Activated CD4-positive, alpha-beta T cell treated with anti-CD3 and anti-CD28 coated beads, Interleukin-2, amount 50 U/mL, for 48 hours (primary cell): ENCODE measurements at regions not wholly inside any gene's neighbourhood (a gene's known extent, or its start where the extent isn't known, plus 50 kb on each side); places are given as distances from the start of the nearest gene placed in this dataset.

Experiments used
- DNase-seq, 2 experiments: peaks; one replicate each; pipeline ENCODE4 v3.0.0-alpha.2; 2020

DNA sequence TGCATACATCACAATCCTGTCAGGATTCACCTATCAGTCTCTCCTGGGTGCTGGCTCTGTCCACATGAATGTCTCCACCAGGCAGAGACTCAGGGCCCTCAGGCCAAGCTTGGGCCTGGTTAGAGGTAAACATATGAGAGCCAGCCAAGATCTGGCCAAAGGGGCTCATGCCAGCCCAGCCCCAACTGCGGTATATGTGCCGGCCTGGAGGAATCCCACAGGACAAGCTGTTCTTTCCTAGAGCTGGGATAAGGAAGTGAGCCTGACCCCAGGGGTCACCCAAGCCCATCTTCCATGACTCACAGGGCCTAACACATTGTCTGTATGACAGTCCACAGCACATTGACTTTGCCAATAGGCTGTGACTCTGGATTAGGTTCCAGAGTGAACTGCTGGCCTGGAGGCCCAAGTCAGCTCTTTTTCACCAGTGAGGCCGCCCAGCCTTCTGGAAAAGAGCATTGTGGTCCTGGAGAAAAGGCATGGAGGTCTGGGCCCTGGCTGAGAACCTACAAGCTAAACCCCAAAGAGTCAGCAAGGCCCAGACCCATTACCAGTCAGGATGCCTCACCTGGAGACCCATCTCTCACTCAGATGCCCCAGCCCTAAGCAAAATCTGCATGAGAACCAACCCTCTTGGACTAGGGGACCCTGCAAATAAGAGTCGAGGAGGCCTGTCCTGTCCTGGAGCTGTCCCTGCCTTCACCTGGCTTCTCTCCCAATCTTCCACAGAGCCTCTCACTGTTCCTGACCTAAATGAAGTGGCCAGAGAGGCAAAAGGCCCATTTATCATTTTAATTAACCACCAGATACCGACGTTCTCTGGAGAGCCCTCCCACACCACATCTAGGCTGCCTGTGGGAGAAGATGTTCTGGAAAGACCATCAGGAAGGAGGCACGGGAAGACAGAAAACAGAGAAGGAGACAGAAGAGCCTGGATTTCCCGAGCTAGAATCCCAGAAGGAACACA is 120.9 kb upstream of the PKDCC start:
- DNase-seq = no peak

DNA sequence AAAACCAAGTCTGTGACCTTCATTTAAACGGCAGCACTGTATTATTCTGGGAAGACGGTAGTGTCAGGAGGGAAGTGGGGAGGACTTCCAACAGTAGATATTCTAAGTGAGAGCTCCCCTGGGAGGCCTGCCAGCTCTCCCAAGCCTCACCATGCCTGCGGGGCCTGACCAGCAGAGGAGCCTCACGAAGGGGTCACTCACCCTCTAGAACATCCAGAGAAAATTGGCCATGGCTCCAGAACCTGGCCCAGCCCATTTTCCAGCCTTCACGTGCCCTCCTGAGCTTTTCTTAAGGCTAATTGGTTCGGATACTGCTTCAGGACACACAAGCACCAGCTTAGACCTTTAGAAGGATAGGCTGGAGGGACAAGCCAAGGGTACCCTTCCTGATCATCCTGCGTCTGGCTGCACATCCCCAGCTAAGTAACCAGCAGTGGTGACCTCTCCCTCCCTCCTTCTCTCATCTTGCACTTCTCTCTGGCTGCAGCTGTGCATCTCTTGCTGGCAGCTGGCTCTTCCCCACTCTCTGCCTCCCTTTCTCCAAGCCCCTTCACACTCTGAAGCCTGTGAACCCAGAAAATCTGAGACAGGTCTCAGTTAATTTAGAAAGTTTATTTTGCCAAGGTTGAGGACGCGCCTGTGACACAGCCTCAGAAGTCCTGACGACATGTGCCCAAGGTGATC is 120.1 kb upstream of the PKDCC start:
- DNase-seq = no peak

DNA sequence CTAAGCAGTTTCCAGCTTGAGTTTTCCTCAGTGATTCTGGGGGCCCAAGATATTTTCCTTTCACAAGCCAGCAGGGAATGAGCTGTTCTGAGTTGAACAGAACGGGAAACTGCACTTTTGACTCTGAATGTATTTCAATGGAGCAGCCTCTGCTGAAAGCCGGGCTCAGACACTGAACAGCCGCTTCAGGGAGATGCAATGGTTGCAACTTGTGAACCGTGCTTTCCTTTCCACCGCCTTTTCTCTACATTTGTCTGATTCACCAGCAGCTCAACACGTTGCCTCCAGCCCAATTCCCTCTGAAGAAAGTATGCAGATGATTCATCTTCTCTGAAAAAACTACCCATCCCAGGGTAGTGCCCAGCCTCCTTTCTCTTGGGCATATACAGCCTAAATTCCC is 119.3 kb upstream of the PKDCC start:
- DNase-seq = no peak

DNA sequence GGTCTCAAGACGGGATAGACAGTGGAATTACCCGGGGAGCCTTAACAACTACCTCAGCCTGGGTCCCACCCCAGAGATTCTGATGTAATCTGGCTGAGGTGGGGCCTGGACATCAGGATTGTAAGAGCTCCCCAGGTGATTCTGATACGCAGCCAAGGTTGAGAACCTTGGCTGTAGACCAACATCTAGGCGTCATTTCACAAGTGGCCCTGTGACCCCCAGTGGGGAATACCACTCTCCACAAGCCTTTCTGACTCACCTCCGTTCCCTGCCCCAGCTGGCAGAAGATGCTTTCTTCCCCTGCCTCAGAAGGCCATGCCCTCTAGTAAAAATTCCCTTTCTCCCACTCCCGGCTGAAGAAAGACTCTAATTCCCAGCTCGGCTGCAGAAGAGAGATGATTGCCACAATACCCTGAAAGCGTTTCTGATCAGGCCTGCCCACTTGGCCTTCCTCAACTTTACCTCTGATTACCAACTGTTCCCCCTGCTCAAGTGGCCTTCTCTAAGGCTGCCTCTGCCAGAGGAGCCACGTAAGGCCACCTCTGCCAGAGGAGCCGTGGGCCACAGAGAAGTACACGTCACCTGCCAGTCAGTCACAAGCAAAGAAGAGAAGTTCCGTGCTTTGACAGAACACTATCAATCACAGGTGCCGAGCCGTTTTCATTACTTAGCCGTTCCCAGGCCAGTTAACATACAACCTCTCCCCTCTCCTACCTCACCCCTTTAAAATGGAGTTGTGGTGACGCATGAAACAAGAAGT is 116.8 kb upstream of the PKDCC start:
- no peak for DNase-seq

DNA sequence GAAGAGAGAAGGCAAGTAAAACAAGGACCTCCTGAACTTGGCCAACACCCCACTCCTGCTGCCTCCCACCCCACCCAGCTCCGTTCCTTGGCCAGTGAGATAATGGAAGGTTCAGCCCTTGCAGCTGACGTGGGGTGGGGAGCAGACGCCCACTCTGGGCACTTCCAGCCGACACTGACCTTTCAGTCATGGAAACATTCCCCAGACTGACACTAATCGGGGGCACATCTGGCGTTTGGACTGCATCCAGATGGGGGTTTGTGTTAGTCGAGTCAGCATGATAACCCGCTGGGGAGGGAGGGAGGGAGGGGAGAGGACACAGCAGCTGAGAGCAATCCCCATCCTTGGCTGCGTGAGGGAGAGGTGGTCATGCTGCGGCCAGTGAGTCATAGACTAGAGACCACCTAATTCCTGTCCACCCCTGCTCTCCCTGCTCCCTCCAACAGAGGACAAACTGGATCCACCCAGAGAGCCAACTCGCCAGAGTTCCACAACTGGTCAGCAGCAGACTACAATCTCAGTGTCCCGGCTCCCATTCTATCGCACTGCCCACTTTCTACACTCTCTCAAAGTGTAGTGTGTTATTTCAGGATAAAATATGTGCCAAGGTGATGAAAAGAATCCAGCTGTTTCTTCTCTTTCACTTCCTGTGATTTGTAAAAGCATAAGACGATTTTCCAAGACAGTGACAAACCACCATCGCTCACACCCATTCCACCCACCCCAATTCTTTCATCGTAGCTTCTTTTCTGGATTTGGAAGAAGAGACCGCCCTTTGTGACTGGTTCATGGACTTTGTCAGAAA is 115.4 kb upstream of the PKDCC start:
- DNase-seq = no peak

DNA sequence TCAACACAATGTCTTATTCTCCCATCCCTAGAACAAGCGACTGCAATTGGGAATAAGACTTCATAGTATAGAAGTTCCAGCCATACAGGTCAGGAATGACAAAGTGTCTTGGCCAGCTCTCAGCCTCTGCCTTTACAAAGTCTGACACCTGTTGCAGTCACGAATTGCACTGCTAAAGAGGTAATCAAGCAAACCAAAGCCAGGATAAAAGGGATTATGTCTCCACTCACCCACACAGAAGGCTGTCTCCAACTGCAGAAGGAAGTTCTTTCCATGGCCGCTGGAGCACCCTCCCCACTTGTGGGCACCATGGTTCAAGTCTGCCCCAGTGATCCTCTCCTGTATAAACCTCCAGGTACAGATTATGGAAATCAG is 114.8 kb upstream of the PKDCC start:
- DNase-seq = no peak

DNA sequence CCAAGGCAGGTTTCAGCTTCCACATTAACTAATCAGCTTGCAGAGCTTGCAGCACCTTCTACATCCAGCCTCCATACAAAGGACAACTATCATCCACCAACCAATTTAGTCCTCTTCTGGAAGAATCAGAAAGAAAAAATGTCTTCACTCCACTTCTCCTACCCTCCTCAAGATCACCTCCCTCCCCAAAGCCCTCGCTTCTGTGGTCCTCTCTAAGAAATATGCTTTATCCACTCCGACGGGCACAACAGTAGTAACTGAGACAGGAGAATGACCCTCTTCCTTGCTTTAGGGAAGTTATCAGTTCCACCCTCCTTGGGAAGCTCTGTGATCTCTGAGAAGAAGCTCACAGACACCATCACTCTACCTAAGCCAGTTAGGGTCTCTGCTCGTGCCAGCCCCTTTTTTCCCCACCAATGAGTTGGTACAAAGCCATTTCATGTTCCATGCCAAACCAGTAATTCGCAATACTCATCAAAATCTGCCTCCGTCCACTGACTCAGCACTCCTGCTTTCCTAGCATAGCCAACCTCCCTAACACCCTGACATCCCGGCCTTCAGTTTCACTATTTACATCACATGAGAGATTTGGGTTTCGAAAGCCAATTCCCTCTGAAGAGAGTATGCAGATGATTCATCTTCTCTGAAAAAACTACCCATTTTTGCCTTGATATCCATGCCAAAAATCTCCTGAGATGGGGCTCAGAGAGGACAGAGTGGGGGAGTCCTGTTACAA is 114.1 kb upstream of the PKDCC start:
- DNase-seq = no peak

DNA sequence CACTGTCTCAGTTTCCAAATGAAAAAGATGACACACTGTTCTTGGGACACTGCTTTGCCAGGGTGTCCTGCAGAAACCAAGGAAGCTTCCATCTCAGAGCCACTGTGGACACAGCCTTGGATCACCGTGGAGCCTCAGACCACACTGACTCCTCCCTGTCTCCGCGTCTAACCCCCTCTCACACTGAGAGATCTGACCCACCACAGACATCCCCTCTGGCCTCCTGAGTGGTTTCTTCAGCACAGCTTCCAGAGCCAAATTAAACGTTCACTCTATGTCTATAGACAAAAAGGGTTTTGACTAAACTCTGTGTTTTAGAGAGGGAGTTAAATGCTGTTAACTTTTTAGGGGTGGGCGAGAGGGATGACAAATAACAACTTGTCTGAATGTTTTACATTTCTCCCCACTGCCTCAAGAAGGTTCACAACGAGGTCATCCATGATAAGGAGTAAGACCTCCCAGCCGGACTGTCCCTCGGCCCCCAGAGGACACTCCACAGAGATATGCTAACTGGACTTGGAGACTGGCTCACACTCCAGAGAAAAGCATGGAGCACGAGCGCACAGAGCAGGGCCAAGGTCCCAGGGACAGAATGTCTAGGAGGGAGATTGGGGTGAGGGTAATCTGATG is 113.4 kb upstream of the PKDCC start:
- no peak for DNase-seq

DNA sequence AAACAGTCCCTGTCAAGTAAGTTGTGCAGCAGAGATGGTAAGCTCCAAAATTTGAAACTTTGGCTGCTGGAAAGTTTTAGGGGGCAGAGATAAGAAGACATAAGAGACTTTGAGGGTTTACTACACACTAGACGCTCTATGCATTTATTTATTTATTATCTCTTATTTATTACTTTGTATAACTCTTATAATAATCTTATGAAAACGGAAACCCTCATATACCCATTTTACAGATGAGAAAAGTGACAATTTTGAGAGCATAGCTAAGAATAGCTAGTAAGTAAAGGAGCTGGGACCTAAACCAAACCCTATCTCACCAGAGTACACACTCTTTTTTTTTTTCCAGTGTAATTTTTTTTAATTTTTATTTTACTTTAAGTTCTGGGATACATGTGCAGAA is 112.8 kb upstream of the PKDCC start:
- DNase-seq = no peak

DNA sequence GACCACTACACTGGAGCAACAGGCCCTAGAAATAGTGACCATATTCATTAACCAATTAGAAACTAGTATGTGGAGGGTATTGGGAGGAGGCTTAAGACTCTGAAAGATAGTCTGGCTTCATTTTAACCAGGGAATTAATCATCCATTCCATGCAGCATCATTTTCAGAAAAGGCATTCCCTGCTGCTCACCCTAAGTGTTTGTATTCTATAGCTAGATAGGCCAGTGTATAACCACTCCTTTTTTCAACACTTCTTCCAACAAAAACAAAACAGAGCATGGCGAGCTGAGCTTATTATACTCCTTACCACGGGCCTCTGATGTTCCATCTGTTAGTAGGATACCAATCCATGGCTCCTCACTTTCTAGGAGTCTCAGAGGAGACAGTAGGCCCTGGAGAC is 112.0 kb upstream of the PKDCC start:
- DNase-seq = no peak

DNA sequence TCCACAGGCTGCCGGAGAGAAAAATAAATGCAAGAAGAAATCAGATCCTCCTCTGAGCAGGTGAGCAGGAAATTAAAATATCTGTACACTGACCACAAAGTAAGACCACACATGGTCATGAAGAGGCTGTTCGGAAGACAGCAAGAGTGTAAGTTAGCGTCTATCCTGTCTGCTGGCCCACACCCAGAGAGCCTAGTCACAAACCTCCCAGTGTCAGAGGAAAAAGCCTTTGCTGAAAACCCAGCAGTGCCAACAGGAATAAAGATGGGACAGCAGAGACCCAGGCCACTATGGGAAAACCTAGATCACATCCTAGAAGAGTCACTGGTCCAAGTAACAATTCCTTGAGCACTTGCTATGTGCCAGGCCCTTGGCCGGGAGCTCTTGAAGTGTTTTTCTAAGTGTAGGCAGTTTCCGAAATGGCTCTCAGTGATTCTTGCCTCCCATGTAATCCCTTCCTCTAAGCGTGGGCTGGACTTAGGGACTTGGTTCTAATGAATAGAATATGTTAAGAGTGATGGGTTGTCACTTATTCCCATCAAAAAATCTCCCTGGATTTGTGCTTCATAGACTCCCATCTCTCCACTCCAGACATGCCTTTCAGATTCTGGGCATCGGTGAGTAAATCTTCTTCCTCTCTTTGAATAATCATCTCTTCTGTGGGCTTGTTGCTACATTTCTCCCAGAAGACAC is 110.9 kb upstream of the PKDCC start:
- DNase-seq = no peak

DNA sequence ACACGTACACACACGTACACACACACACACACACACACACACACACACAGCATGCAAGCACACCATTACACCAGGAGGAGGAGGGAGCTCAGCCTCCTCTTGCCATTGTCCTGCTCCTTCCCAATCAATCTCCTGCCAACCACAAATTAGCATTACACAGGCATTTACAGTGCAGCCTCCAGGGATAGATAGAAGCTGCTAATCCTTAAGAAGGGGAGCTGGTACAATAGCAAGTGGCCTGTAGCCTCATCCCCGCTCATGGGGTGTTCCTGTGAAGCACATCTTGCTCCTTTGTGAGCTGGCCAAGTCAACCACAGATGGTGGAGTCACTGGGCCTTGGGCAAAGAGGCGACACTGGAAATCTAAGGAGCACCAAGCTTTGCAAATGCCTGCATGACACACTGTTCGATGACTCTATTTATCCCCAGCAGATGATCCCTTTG is 110.3 kb upstream of the PKDCC start:
- DNase-seq = no peak

DNA sequence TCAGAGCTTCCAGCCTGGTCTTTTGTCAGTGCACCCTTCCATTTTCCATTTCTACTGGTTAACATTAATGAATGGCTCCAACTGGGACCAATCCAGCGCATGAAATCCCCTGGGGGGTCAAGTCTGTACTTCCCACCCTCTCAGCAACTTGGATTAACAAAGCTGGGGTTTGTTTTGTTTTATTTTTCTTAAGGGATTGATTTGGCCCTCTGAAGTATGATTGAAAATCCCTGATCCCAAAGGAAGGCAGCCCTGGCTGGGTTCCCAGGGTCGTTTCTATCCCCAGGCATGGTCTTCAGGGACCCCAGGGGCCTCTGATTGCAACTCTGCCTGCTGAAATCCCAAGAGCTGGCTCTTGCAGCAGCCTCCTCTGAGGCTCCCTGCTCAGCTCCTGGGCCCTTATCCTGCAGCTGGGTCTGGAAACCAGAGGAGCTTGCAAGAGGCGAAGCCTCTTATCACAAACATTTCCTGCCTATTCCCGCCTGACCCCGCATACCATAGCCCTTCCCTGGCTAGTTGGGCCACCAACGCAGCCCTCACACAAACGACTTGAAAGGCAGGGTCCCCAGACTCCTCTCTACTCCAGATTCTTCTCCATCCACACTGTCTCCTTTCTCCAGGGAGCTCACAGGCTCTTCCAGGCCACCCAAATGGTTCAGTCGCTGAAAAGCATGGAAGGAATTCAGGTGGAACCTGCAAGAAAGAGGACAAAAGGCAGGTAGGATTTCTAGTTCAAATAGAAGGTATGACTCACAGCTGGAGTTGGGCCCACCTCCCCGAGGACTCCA is 109.7 kb upstream of the PKDCC start:
- no peak for DNase-seq

DNA sequence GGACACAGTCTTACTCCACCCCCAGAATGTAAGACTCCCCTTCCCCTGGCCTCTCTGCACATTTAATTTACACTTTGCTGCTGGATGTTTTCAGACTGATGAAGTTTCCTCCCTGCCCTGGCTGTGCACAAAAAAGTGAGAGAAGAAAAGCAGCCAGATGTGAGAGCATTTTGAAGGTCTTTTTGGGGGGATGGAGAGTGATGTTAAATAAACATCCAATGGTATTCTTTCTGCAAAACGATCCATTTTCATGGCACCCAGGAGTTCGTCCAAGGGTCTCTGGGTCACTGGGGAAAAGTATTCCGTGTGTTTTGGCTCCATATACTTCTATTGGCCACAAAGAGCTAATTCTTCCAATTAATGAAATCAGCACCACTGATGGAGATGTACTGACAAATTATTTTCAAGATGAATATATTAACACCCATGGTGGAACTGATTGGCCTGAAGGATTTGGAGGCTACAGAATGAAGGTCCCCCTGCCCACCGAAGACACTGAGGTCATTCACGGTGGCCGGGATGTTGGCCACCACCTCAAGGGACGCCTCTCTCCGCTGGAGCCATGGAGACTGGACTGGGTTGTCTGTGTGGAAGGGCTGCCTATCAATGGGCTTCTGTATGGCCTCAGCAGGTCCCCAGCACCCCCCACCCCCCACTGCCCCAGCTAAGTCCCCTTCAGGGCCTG is 107.6 kb upstream of the PKDCC start:
- DNase-seq = no peak

DNA sequence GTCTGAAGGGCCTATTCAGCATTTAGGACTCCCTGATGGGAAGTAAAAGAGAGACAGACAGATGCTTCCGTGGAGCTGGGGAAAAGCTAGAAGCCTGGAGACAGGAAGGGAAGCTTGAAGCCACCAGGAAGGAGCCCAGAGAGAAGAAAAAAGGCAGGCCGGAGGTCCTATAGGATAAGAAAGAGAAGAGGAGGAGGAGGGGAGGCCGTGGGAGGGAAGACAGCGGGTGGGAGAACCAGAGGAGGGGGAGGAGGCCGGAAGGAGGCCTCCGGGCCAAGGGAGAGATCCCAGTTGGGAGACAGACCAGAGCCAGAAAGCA is 107.1 kb upstream of the PKDCC start:
- DNase-seq = no peak

DNA sequence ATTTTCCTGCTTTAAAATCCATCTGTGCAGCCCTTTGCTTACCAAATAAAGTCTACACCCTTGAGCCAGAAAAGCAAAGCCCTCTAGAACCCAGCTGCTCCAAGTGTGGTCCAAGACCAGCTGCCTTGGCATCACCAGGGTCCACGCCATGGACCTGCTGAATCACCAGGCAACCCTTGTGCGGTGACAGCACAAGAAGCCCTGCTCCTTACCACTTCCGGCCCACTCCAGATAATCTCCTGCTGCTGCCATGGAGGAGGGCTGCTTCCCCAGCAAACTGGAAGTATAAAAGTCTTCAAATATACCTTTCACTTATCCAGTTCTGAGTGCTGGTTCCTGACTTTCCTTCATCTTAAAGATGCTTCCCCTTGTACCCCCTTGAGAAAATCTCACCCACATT is 106.0 kb upstream of the PKDCC start:
- no peak for DNase-seq

DNA sequence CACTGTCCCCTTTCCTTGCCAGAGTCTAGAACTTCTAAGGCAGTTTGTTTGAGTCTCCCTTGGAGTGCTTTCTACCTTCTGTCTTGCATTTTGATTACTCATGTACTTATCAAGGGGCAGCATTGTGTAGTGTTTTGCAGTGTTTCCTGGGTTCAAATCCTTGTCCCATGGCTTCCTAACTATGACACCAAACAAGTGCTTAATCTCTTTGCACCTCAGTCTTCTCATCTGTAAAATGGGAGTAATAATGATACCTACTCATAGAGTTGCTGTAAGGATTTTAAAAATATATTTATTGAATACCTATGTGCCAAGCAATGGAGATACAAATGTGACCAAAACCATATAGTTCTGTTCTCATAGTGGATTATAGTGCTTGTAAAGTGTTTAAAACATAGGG is 105.5 kb upstream of the PKDCC start:
- DNase-seq = no peak

DNA sequence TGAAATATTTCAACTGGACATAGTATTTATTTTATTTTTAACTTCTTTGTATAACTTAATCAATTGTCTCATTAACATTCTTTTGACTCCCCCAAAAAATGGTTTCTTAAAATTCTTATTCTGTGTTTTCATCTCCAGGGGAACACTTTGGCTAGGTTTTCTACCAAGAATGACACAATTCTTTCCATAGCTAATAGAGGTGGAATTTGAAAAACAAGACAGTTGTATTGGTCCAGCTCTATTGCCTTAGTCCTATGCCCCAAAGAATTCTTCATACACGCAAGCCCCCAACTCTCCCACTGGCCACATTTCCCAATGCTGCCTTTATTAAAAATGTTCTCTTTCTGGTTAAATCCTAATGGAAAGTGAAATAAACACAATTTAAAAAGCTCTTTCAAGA is 104.7 kb upstream of the PKDCC start:
- DNase-seq = no peak

DNA sequence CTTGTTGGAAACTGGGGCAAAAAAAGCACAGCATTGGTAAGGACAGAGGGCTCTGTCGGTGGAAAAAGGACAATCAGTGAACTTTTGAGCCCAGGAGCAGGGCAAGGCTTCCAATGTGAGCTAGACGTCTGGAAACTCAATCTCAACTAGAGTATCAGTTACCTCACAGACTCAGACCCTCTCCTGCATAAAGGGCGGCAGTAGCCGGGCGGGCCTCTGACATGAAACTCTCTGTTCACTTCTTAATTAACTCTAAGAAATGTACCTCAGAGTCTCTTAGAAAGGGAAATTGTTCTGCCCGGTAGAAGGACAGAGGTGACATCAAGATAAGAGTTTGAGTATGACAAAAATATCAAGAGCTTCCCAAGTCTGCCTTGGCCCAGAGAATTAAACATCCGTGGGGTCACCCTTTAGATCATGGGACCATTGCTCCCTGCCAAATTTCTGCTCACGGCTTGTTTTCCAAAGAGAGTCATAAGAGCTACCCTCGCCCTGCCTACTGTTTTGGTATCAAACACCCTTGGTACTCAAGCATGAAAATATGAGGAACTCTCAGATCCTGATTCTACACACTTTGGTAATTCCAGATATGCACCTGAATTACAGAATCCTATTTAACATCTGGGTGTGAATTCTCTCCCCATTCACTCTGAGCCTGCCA is 103.5 kb upstream of the PKDCC start:
- DNase-seq = no peak
